Caki2 (cell line): ENCODE measurements at regions not wholly inside any gene's neighbourhood (a gene's known extent, or its start where the extent isn't known, plus 50 kb on each side); places are given as distances from the start of the nearest gene placed in this dataset.
"Not testable (repeated sequence)": the region's sequence is repeated elsewhere in the genome, so short reads cannot be mapped to it uniquely, and the experiment has no call there.

Experiments
- DNase-seq: peaks from one replicate; pipeline ENCODE4 v3.0.0-alpha.2; 2015; ENCODE audit warnings: low read depth
- in situ Hi-C: cut with HindIII; loops from 2 replicates; pipeline ENCODE4 v1.10.0; 2016; ENCODE audit warnings: low sequenced_read_pairs, low pct_unique_long_range_greater_than_20kb, mixed read lengths

- in situ Hi-C loops: no loop called here
- no peak for DNase-seq
These were observed 96.3 kb downstream of the RFPL4B start for GRCh38 chr6:112443179-112444065.

DNA sequence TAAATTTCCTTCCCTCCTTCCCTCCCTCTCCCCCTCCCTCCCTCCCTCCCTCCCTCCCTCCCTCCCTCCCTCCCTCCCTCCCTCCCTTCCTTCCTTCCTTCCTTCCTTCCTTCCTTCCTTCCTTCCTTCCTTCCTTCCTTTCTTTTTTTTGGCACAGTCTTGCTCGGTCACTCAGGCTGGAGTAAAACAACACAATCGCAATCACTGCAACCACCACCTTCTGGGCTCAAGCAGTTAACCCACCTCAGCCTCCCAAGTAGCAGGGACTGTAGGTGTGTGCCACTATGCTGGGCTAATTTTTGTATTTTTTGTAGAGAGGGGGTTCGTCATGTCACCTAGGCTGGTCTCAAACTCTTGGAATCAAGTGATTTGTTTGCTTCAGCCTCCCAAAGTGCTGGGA lies 101.7 kb downstream of the RFPL4B start:
- DNase-seq, in situ Hi-C loops: not testable (repeated sequence)

- DNase-seq: no peak
- in situ Hi-C loops: no loop called here
These were observed 103.5 kb downstream of the RFPL4B start for GRCh38 chr6:112450663-112451062.

DNA sequence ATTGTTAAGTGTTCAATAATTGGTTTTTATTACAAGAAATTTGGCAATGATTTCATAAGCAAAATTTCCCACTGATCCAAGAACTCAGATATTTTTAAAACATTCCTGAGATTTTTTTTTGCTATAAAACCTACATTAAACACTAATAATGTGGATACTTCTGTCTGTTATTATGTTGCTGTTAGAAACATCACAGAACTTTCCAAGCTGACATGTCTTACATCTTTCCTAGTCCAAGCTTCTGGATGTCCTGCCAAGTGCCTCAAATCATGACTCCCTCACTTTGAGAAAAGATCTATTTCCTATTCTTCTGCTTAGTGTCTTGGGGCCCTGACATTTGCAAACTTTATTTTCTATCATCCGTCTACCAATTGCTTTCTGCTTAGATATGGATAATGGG lies 110.8 kb downstream of the RFPL4B start:
- DNase-seq: no peak

GRCh38 chr6:112459758-112460304 lies 112.7 kb downstream of the RFPL4B start:
- in situ Hi-C loops: no loop called here
- DNase-seq: no peak

More for the DNA sequence above, 110.8 kb downstream of the RFPL4B start:
- in situ Hi-C loops: no loop called here

DNA sequence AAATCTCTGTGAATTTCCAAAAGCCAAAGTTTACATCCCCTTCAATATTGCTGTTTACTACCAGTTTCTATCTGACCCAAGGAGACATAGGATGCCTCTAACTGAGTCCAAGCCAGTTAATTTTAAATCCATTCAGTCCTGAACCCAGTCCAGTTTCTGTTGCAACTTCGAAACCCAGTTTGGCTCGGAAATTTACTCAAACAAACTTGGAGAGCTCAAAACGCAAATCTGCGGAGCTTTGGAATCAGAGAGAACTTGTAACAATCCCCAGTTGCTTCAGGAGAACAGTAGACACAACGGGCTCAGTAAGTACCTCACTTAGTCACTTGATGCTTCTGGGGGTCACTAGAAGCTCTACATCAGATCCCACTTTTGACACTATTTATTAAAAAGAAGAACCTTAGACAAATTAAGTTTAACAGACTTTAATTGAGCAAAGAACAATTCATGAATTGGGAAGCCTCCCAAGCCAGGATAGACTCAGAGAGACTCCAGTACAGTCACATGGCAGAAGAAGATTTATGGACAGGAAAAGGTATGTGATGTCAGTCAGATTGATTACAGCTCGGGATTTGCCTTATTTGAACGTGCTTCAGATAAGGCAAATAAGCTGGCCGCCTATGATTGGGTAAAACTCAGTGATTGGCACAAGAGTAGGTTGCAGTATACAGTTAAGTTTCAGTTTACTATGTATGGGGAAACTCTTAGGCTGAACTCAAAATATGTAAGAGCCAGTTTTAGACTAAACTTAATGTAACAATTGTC lies 118.0 kb downstream of the RFPL4B start:
- in situ Hi-C loops: no loop called here
- no peak for DNase-seq

GRCh38 chr6:112466373-112467151 lies 119.4 kb downstream of the RFPL4B start:
- no peak for DNase-seq
- in situ Hi-C loops: no loop called here

GRCh38 chr6:112468359-112468758 lies 121.2 kb downstream of the RFPL4B start:
- DNase-seq: peak; percentile 0
- in situ Hi-C loops: no loop called here

- in situ Hi-C loops: no loop called here
- no peak for DNase-seq
These were observed 122.2 kb downstream of the RFPL4B start for GRCh38 chr6:112469306-112469705.

DNA sequence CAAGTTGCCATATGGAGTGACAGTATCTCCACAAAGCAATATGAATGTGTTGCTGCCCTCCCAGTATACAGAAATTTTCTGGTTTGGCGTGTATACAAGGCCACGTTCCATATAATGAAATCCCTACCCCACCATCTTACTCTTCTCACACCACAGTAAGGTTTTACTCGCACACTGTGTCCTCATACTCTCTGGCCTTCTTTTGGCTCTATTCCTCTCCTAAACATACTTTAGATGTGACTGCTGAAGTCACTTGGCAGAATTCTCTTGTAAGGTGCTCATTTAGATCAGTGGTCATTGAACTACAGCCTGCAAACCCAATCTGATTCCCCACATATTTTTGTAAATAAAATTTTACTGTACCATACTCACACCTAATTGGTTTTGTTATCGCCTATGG lies 123.2 kb downstream of the RFPL4B start:
- in situ Hi-C loops: no loop called here
- no peak for DNase-seq

GRCh38 chr6:112470950-112471349 lies 123.8 kb downstream of the RFPL4B start:
- in situ Hi-C loops: no loop called here
- DNase-seq: no peak

- DNase-seq: no peak
- in situ Hi-C loops: no loop called here
These were observed 128.0 kb downstream of the RFPL4B start for GRCh38 chr6:112475083-112475482.

- DNase-seq: no peak
- in situ Hi-C loops: no loop called here
These were observed 130.0 kb downstream of the RFPL4B start for GRCh38 chr6:112477125-112477524.

DNA sequence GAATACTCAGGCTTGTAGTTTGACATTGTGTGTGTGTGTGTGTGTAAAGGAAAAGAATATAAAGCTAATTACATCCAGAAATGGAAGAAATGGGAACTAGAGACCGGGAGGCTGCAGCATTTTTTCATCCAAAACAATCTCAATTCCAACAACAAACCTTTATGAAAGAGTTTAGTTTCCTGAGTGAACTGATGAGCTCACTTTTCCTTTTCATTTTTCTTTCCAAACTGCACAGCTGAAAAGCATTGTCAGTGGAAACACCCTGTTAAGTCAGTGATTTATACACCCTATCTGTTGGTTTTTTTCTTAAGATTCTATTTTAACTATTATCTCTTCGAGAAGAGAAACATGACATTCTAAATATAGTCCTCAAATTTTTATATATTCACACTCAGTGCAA lies 130.9 kb downstream of the RFPL4B start:
- DNase-seq: no peak
- in situ Hi-C loops: no loop called here

- in situ Hi-C loops: not testable (repeated sequence)
These were observed 132.8 kb downstream of the RFPL4B start for GRCh38 chr6:112479975-112480374.

DNA sequence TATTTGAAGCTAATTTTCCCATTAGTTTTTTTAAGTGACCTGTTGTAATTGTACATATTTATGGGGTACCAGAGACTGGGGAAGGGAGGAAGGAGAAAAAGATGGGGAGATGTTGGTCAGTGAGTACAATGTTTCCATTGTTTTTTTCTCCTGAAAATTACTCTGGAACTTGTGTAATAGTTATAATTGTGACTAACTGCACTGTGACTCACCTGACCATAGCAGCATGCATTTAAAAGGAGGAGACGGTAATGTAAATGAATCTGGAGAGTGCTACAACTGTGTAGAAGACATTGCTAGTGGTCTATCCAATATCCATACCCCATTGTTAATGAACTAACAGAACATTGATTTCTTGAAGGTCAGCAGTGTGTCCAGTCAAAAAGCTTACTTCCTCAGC lies 133.4 kb downstream of the RFPL4B start:
- in situ Hi-C loops: no loop called here
- DNase-seq: no peak

More at GRCh38 chr6:112479975-112480374, 132.8 kb downstream of the RFPL4B start:
- not testable (repeated sequence) for DNase-seq

DNA sequence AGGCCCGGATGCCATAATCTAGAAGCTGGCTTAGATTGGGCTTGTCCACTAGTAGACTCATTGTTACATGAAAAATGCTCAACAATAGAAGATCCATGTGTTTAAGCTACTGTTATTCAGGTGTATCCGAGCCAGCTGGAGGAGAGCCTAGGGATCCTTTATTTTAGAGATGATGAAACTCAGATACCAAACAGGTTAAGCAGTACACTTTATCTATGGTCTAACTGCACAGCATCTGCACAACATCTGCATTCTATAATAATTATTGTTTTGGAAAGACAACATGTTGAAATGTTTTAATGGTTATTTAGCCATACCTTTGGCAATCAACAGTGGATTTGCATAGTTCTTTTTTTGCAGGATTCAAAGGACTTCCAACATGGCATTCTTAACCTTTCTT lies 134.1 kb downstream of the RFPL4B start:
- no peak for DNase-seq
- in situ Hi-C loops: no loop called here

DNA sequence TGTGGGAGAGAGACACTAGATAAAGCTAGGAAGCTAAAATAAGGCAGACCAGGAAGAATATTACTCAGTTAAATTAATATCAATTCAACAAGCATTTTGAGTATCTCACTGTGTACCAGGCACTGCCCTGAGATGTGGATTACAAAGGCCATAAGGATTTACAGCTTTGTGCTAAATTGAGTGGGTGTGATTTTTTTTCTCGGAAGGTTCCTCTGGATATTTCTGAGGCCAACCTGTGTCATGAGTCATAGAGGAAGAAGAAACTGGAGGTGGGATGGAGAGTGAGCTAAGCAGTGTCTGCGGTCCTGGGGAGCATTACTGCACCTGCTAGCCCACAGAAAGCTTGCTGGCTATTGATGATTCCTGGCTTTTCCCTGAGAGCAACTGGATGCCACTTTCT lies 135.2 kb downstream of the RFPL4B start:
- in situ Hi-C loops: no loop called here
- no peak for DNase-seq
